Adrenal gland (tissue), 5 donors: ENCODE measurements at regions not wholly inside any gene's neighbourhood (a gene's known extent, or its start where the extent isn't known, plus 50 kb on each side); places are given as distances from the start of the nearest gene placed in this dataset.

ENCODE experiments used
- POLR2A ChIP-seq, 2 donors: fragments of 450-650 bp; IDR thresholded peaks; one replicate each; pipeline ENCODE4 v1.6.1; 2017; ENCODE audit warnings: antibody characterized with exemption in 2 of 2, mild to moderate bottlenecking in 2 of 2, moderate library complexity in 1 of 2
- TF ChIP-seq, protein P1 (sequence below), 6 experiments: fragments of 450-650 bp in 4 of 6; fragments of 200-600 bp in 2 of 6; sonication (generic) in 1 of 6; IDR thresholded peaks; 1 replicate in 5 of 6; 2 replicates in 1 of 6; pipeline versions ENCODE4 v1.5.1 to v1.8.0; 2016 to 2021; ENCODE audit warnings: antibody characterized with exemption in 6 of 6, mild to moderate bottlenecking in 2 of 6, moderate library complexity in 1 of 6
- donor health status: DM: no; HTN: no; CAD: no.

DNA sequence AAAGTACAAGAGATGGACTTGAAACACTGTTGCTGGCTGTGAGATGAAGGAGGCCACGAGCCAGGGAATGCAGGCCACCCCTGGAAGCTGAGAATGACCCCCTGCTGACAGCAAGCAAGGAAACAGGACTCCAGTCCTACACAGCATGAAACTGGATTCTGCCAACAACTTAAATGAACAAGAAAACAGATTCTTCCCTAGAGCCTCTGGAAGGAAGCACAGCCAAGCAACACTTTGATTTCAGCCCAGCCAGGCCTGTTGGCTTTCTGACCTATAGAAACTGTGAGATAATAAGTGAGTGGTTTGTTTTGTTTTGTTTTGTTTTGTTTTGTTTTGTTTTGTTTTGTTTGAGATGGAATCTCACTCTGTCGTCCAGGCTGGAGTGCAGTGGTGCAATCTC is 105.3 kb upstream of the CACNA1A start:
- TF ChIP-seq, protein P1, sequence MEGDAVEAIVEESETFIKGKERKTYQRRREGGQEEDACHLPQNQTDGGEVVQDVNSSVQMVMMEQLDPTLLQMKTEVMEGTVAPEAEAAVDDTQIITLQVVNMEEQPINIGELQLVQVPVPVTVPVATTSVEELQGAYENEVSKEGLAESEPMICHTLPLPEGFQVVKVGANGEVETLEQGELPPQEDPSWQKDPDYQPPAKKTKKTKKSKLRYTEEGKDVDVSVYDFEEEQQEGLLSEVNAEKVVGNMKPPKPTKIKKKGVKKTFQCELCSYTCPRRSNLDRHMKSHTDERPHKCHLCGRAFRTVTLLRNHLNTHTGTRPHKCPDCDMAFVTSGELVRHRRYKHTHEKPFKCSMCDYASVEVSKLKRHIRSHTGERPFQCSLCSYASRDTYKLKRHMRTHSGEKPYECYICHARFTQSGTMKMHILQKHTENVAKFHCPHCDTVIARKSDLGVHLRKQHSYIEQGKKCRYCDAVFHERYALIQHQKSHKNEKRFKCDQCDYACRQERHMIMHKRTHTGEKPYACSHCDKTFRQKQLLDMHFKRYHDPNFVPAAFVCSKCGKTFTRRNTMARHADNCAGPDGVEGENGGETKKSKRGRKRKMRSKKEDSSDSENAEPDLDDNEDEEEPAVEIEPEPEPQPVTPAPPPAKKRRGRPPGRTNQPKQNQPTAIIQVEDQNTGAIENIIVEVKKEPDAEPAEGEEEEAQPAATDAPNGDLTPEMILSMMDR (IDR thresholded peaks at IDR 0.05): no peak
- no peak for TF ChIP-seq POLR2A (IDR thresholded peaks at IDR 0.05)
